ENCODE measurements at regions not wholly inside any gene's neighbourhood (a gene's known extent, or its start where the extent isn't known, plus 50 kb on each side); places are given as distances from the start of the nearest gene placed in this dataset.
A peak's percentile ranks its signal among the peaks of the same experiment; 100 is the strongest.

GRCh38 chr4:138945840-138946239 is 69.7 kb upstream of the NOCT start:
- no peak overlapping the region for H3K27ac ChIP-seq
- H3K4me3 ChIP-seq, result no peak overlapping the region
- H3K27me3 ChIP-seq, result no peaks in the 10 kb centered on the region
- no peaks in the 10 kb centered on the region for H3K4me1 ChIP-seq
- no peaks in the 10 kb centered on the region for H3K9me3 ChIP-seq (replicated peaks)
- DNase-seq, result no peak
- no peaks in the 10 kb centered on the region for H3K36me3 ChIP-seq

GRCh38 chr4:138945401-138945800 is 70.2 kb upstream of the NOCT start:
- H3K9me3 ChIP-seq (replicated peaks), result no peaks in the 10 kb centered on the region

GRCh38 chr4:138943893-138944292 is 71.7 kb upstream of the NOCT start:
- no peaks in the 10 kb centered on the region for H3K4me1 ChIP-seq
- no peak for DNase-seq
- H3K36me3 ChIP-seq, result no peaks in the 10 kb centered on the region
- H3K4me3 ChIP-seq, result no peak overlapping the region
- H3K9me3 ChIP-seq (replicated peaks), result no peaks in the 10 kb centered on the region
- H3K27ac ChIP-seq, result no peak overlapping the region
- H3K27me3 ChIP-seq, result no peaks in the 10 kb centered on the region

More at GRCh38 chr4:138945401-138945800, 70.2 kb upstream of the NOCT start:
- H3K27me3 ChIP-seq, result no peaks in the 10 kb centered on the region
- H3K4me1 ChIP-seq, result no peaks in the 10 kb centered on the region
- H3K4me3 ChIP-seq, result no peak overlapping the region
- DNase-seq, result no peak
- H3K27ac ChIP-seq, result no peak overlapping the region
- no peaks in the 10 kb centered on the region for H3K36me3 ChIP-seq

GRCh38 chr4:138941037-138941436 is 74.5 kb upstream of the NOCT start:
- H3K4me3 ChIP-seq, result no peak overlapping the region
- no peaks in the 10 kb centered on the region for H3K27me3 ChIP-seq
- H3K27ac ChIP-seq, result no peak overlapping the region
- no peaks in the 10 kb centered on the region for H3K9me3 ChIP-seq (replicated peaks)
- H3K36me3 ChIP-seq, result no peaks in the 10 kb centered on the region
- peaks cover 4% of the 10 kb centered on the region; the same call in 1 of the 2 replicates for H3K4me1 ChIP-seq
- DNase-seq, result no peak

GRCh38 chr4:138939960-138940359 is 75.6 kb upstream of the NOCT start:
- H3K27me3 ChIP-seq, result no peaks in the 10 kb centered on the region

GRCh38 chr4:138938366-138938690 is 77.3 kb upstream of the NOCT start:
- no peaks in the 10 kb centered on the region for H3K27me3 ChIP-seq
- DNase-seq, result peak in 1 of 2 experiments; percentile 52
- no peaks in the 10 kb centered on the region for H3K36me3 ChIP-seq
- H3K4me3 ChIP-seq, result no peak overlapping the region; the same call in 1 of the 2 replicates
- H3K27ac ChIP-seq, result no peak overlapping the region
- peaks cover 4% of the 10 kb centered on the region; the same call in 1 of the 2 replicates for H3K4me1 ChIP-seq
- no peaks in the 10 kb centered on the region for H3K9me3 ChIP-seq (replicated peaks)

More at GRCh38 chr4:138939960-138940359, 75.6 kb upstream of the NOCT start:
- H3K4me1 ChIP-seq, result peaks cover 4% of the 10 kb centered on the region; the same call in 1 of the 2 replicates
- no peak overlapping the region for H3K4me3 ChIP-seq
- no peak overlapping the region for H3K27ac ChIP-seq
- no peaks in the 10 kb centered on the region for H3K36me3 ChIP-seq
- DNase-seq, result no peak
- H3K9me3 ChIP-seq (replicated peaks), result no peaks in the 10 kb centered on the region

- no peak for DNase-seq
- Histone ChIP-seq H3K9me3 (replicated peaks) (no peaks in the 10 kb centered on the region), H3K27me3 (no peaks in the 10 kb centered on the region), H3K27ac (no peak overlapping the region), H3K4me3 (no peak overlapping the region), H3K4me1 (peaks cover 4% of the 10 kb centered on the region; the same call in 1 of the 2 replicates), H3K36me3 (no peaks in the 10 kb centered on the region)
These were observed 80.3 kb upstream of the NOCT start for GRCh38 chr4:138935135-138935807.

GRCh38 chr4:138927072-138927471 is 88.5 kb upstream of the NOCT start:
- H3K36me3 ChIP-seq, result no peaks in the 10 kb centered on the region
- no peak overlapping the region for H3K4me3 ChIP-seq
- no peaks in the 10 kb centered on the region for H3K9me3 ChIP-seq (replicated peaks)
- no peak for DNase-seq
- H3K27ac ChIP-seq, result no peak overlapping the region
- no peaks in the 10 kb centered on the region for H3K4me1 ChIP-seq
- no peaks in the 10 kb centered on the region for H3K27me3 ChIP-seq

GRCh38 chr4:138925495-138925894 is 90.1 kb upstream of the NOCT start:
- H3K4me1 ChIP-seq, result no peaks in the 10 kb centered on the region
- no peak for DNase-seq
- no peak overlapping the region for H3K4me3 ChIP-seq
- H3K9me3 ChIP-seq (replicated peaks), result no peaks in the 10 kb centered on the region
- no peaks in the 10 kb centered on the region for H3K36me3 ChIP-seq
- no peaks in the 10 kb centered on the region for H3K27me3 ChIP-seq
- no peak overlapping the region for H3K27ac ChIP-seq

- no peak overlapping the region for H3K27ac ChIP-seq
- no peaks in the 10 kb centered on the region for H3K27me3 ChIP-seq
- peak overlapping the region; percentile 38 for H3K4me3 ChIP-seq
- DNase-seq, result peak; percentile 65 to 87
- no peaks in the 10 kb centered on the region for H3K9me3 ChIP-seq (replicated peaks)
- H3K36me3 ChIP-seq, result no peaks in the 10 kb centered on the region
- H3K4me1 ChIP-seq, result no peaks in the 10 kb centered on the region
These were observed 96.3 kb upstream of the NOCT start for GRCh38 chr4:138919094-138919936.

- DNase-seq, result no peak
- H3K4me3 ChIP-seq, result no peak overlapping the region
- H3K4me1 ChIP-seq, result no peaks in the 10 kb centered on the region
- H3K9me3 ChIP-seq (replicated peaks), result no peaks in the 10 kb centered on the region
- no peak overlapping the region for H3K27ac ChIP-seq
- no peaks in the 10 kb centered on the region for H3K27me3 ChIP-seq
- no peaks in the 10 kb centered on the region for H3K36me3 ChIP-seq
These were observed 97.3 kb upstream of the NOCT start for GRCh38 chr4:138918169-138918869.

GRCh38 chr4:138916763-138917162 is 98.8 kb upstream of the NOCT start:
- no peak for DNase-seq
- H3K4me1 ChIP-seq, result no peaks in the 10 kb centered on the region; the same call in 1 of the 2 replicates
- H3K36me3 ChIP-seq, result no peaks in the 10 kb centered on the region
- no peaks in the 10 kb centered on the region for H3K9me3 ChIP-seq (replicated peaks)
- H3K27ac ChIP-seq, result no peak overlapping the region
- no peak overlapping the region for H3K4me3 ChIP-seq
- no peaks in the 10 kb centered on the region for H3K27me3 ChIP-seq

GRCh38 chr4:138915756-138916155 is 99.8 kb upstream of the NOCT start:
- Histone ChIP-seq H3K36me3 (no peaks in the 10 kb centered on the region), H3K9me3 (replicated peaks) (no peaks in the 10 kb centered on the region), H3K4me3 (no peak overlapping the region), H3K27ac (no peak overlapping the region), H3K27me3 (no peaks in the 10 kb centered on the region), H3K4me1 (no peaks in the 10 kb centered on the region; the same call in 1 of the 2 replicates)
- DNase-seq, result no peak

GRCh38 chr4:138912704-138913340 is 102.8 kb upstream of the NOCT start:
- Histone ChIP-seq H3K36me3 (no peaks in the 10 kb centered on the region), H3K27me3 (no peaks in the 10 kb centered on the region), H3K9me3 (replicated peaks) (no peaks in the 10 kb centered on the region), H3K4me1 (no peaks in the 10 kb centered on the region; the same call in 1 of the 2 replicates), H3K4me3 (no peak overlapping the region), H3K27ac (no peak overlapping the region)
- DNase-seq, result no peak

Data from SJCRH30 (cell line).